ENCODE measurements at regions not wholly inside any gene's neighbourhood (a gene's known extent, or its start where the extent isn't known, plus 50 kb on each side); places are given as distances from the start of the nearest gene placed in this dataset.

DNA sequence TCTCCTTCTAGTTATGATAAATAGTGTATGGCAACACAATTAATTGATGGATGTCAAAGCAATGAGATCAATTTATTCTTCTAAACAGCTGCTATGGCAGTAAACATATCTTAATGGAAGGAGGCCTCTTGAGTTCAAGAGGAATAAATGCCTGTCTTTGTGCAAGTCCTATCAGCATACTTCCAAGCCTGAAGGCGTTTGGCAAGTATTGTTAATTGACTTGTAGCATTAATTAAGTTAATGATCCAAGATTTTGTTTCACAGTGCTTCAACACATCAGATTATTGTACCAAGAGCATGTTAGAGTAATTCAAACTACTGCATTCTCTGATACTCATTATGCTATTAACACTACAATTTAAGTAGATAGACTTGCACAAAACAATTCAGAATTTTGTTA is 144.8 kb downstream of the FAT4 start:
- TF ChIP-seq EZH2 (IDR thresholded peaks at IDR 0.05; ENCODE audit: low read length, missing control alignments) (no peak), CTCF (conservative IDR thresholded peaks at IDR 0.05 in 1 of 2, IDR thresholded peaks at IDR 0.05 in 1 of 2; ENCODE audit: low read depth in 1 of 2, low read length in 2 of 2) (no peak)

Data from fibroblast of lung (primary cell).